H9 (cell line): ENCODE measurements at regions not wholly inside any gene's neighbourhood (a gene's known extent, or its start where the extent isn't known, plus 50 kb on each side); places are given as distances from the start of the nearest gene placed in this dataset.

Experiments
- DNase-seq: peaks from one replicate; pipeline ENCODE4 v3.0.0-alpha.2; 2017
- H2AFZ ChIP-seq: one replicate; pipeline ENCODE4 v1.6.1; 2013; ENCODE audit warnings: mild to moderate bottlenecking, low read length, control low read depth, moderate library complexity
- H2AK5ac ChIP-seq: 2 replicates; pipeline ENCODE4 v1.6.1; 2013; ENCODE audit warnings: low read length, control low read depth, mixed read lengths; ENCODE audit not compliant: insufficient read length
- H2BK120ac ChIP-seq: one replicate; pipeline ENCODE4 v1.6.1; 2013; ENCODE audit warnings: low read depth, mild to moderate bottlenecking, low read length, control low read depth, inconsistent platforms; ENCODE audit not compliant: poor library complexity, severe bottlenecking
- H2BK12ac ChIP-seq: 2 replicates; pipeline ENCODE4 v1.6.1; 2013; ENCODE audit warnings: low read length, control low read depth, mixed read lengths, low read depth; ENCODE audit not compliant: insufficient read length
- H2BK15ac ChIP-seq: 2 replicates; pipeline ENCODE4 v1.6.1; 2013; ENCODE audit warnings: low read depth, low read length, control low read depth
- H2BK20ac ChIP-seq: one replicate; pipeline ENCODE4 v1.6.1; 2013; ENCODE audit warnings: low read depth, mild to moderate bottlenecking, low read length, control low read depth, inconsistent platforms; ENCODE audit not compliant: poor library complexity, severe bottlenecking
- H2BK5ac ChIP-seq: 2 replicates; pipeline ENCODE4 v1.6.1; 2013; ENCODE audit warnings: low read length, control low read depth, mixed read lengths; ENCODE audit not compliant: insufficient read length
- H3K14ac ChIP-seq: 2 replicates; pipeline ENCODE4 v1.6.1; 2013; ENCODE audit warnings: low read length, control low read depth; ENCODE audit not compliant: insufficient read depth
- H3K18ac ChIP-seq: 2 replicates; pipeline ENCODE4 v1.6.1; 2013; ENCODE audit warnings: low read depth, mild to moderate bottlenecking, mixed read lengths, low read length, control low read depth; ENCODE audit not compliant: insufficient read length
- H3K23ac ChIP-seq: 2 replicates; pipeline ENCODE4 v1.6.1; 2013; ENCODE audit warnings: low read length, control low read depth, mixed read lengths, low read depth; ENCODE audit not compliant: insufficient read length
- H3K23me2 ChIP-seq: 2 replicates; pipeline ENCODE4 v1.6.1; 2013; ENCODE audit warnings: low read depth, mild to moderate bottlenecking, mixed read lengths, low read length, control low read depth; ENCODE audit not compliant: insufficient read length, poor library complexity, severe bottlenecking
- H3K27ac ChIP-seq: 2 replicates; pipeline ENCODE4 v1.5.1; 2013; ENCODE audit warnings: low read length, control low read depth, mixed read lengths, low read depth; ENCODE audit not compliant: insufficient read length
- H3K27me3 ChIP-seq: 2 replicates; pipeline ENCODE4 v1.6.1; 2013; ENCODE audit warnings: low read length, control low read depth, inconsistent platforms; ENCODE audit not compliant: insufficient read depth
- H3K4ac ChIP-seq: 2 replicates; pipeline ENCODE4 v1.6.1; 2013; ENCODE audit warnings: low read depth, mild to moderate bottlenecking, control low read depth, inconsistent platforms, low read length, moderate library complexity
- H3K4me1 ChIP-seq: 2 replicates; pipeline ENCODE4 v1.6.1; 2013; ENCODE audit warnings: low read length, control low read depth, inconsistent platforms; ENCODE audit not compliant: insufficient read depth
- H3K4me2 ChIP-seq: 2 replicates; pipeline ENCODE4 v1.6.1; 2013; ENCODE audit warnings: low read length, control low read depth, mixed read lengths; ENCODE audit not compliant: insufficient read length, insufficient read depth
- H3K56ac ChIP-seq: 2 replicates; pipeline ENCODE4 v1.6.1; 2013; ENCODE audit warnings: low read depth, mild to moderate bottlenecking, mixed read lengths, low read length, control low read depth; ENCODE audit not compliant: insufficient read length
- H3K79me1 ChIP-seq: 2 replicates; pipeline ENCODE4 v1.6.1; 2013; ENCODE audit warnings: low read depth, mild to moderate bottlenecking, moderate library complexity, low read length, control low read depth, inconsistent platforms; ENCODE audit not compliant: insufficient read depth, poor library complexity, severe bottlenecking
- H3K79me2 ChIP-seq: 2 replicates; pipeline ENCODE4 v1.6.1; 2013; ENCODE audit warnings: low read length, control low read depth, inconsistent platforms; ENCODE audit not compliant: insufficient read depth
- H3K9ac ChIP-seq: 2 replicates; pipeline ENCODE4 v1.6.1; 2013; ENCODE audit warnings: low read length, control low read depth, mixed read lengths; ENCODE audit not compliant: insufficient read length; ENCODE audit errors: extremely low read depth
- H3K9me3 ChIP-seq: one replicate; pipeline ENCODE4 v1.6.1; 2013; ENCODE audit warnings: low read depth, low read length, inconsistent platforms; ENCODE audit not compliant: control insufficient read depth
- H3T11ph ChIP-seq: one replicate; pipeline ENCODE4 v1.6.1; 2013; ENCODE audit warnings: mild to moderate bottlenecking, low read length, control low read depth, inconsistent platforms
- H4K20me1 ChIP-seq: one replicate; pipeline ENCODE4 v1.6.1; 2013; ENCODE audit not compliant: control insufficient read depth, insufficient read length, insufficient read depth
- H4K5ac ChIP-seq: 2 replicates; pipeline ENCODE4 v1.6.1; 2013; ENCODE audit warnings: low read depth, mild to moderate bottlenecking, mixed read lengths, low read length, control low read depth; ENCODE audit not compliant: insufficient read length
- H4K8ac ChIP-seq: replicated peaks from 2 replicates; pipeline ENCODE4 v1.6.1; 2013; ENCODE audit warnings: low read length, control low read depth, mixed read lengths, low read depth; ENCODE audit not compliant: insufficient read length
- H4K91ac ChIP-seq: 2 replicates; pipeline ENCODE4 v1.6.1; 2013; ENCODE audit warnings: low read depth, mild to moderate bottlenecking, moderate library complexity, mixed read lengths, low read length, control low read depth; ENCODE audit not compliant: insufficient read length
- H3K27ac Mint-ChIP-seq, 3 experiments: 2 replicates in 2 of 3; 3 replicates in 1 of 3; pipeline ENCODE4 v1.8.0; 2020 to 2021; ENCODE audit warnings: mixed read lengths in 3 of 3, mild to moderate bottlenecking in 1 of 3, moderate library complexity in 1 of 3
- H3K27me3 Mint-ChIP-seq: 2 replicates; pipeline ENCODE4 v1.8.0; 2021; ENCODE audit warnings: low read depth, mild to moderate bottlenecking, moderate library complexity, mixed read lengths
- H3K36me3 Mint-ChIP-seq, 3 experiments: 2 replicates in 2 of 3; 3 replicates in 1 of 3; pipeline ENCODE4 v1.8.0; 2020 to 2021; ENCODE audit warnings: low read depth in 3 of 3, mixed read lengths in 3 of 3; ENCODE audit not compliant: insufficient read depth in 1 of 3
- H3K4me1 Mint-ChIP-seq, 2 experiments: 2 replicates each; pipeline ENCODE4 v1.8.0; 2020; ENCODE audit warnings: mixed read lengths in 2 of 2
- H3K4me3 Mint-ChIP-seq, 2 experiments: 2 replicates in 1 of 2; 3 replicates in 1 of 2; pipeline ENCODE4 v1.8.0; 2020 to 2021; ENCODE audit warnings: mild to moderate bottlenecking in 2 of 2, mixed read lengths in 2 of 2, moderate library complexity in 1 of 2
- H3K9me3 Mint-ChIP-seq, 2 experiments: 2 replicates in 1 of 2; 3 replicates in 1 of 2; pipeline ENCODE4 v1.8.0; 2020; ENCODE audit warnings: mild to moderate bottlenecking in 2 of 2, mixed read lengths in 2 of 2, moderate library complexity in 1 of 2
- CTCF ChIP-seq: fragments of 200-600 bp; sonication (generic); conservative IDR thresholded peaks from 3 replicates; pipeline ENCODE4 v1.8.0; 2021; ENCODE audit warnings: antibody characterized with exemption, mild to moderate bottlenecking
- WGBS: extraction: QIAGEN DNeasy Blood & Tissue Kit; methylation state at CpG from one replicate; pipeline ENCODE4 v1.1.7; 2013; ENCODE audit warnings: missing lambda C conversion rate, low lambda C conversion rate, mixed read lengths; ENCODE audit not compliant: insufficient read length; ENCODE audit errors: extremely low coverage; 5-methylcytosine and 5-hydroxymethylcytosine counted together

- H3K27me3 Mint-ChIP-seq, result no peaks in the 10 kb centered on the region
- H3K4me2 ChIP-seq, result no peak overlapping the region
These were observed 1084.2 kb downstream of the TUSC7 start for GRCh38 chr3:117793622-117794265.

More at GRCh38 chr3:117793622-117794265, 1084.2 kb downstream of the TUSC7 start:
- Mint-ChIP-seq H3K36me3 (no peaks in the 10 kb centered on the region), H3K4me3 (no peak overlapping the region), H3K4me1 (peaks cover 24 to 30% of the 10 kb centered on the region in 2 experiments), H3K27ac (peak overlapping the region in 1 of 3 experiments; percentile 6; a peak in 1 of 7 replicates), H3K9me3 (no peaks in the 10 kb centered on the region)
- H4K91ac ChIP-seq, result no peak overlapping the region
- H3T11ph ChIP-seq, result no peak overlapping the region
- no peak overlapping the region for H3K56ac ChIP-seq
- WGBS, result no CpG with 5 or more reads among the region's 8 CpGs
- no peaks in the 10 kb centered on the region for H4K20me1 ChIP-seq
- no peak overlapping the region for H2BK5ac ChIP-seq
- no peaks in the 10 kb centered on the region for H3K79me2 ChIP-seq
- H3K27ac ChIP-seq, result no peak overlapping the region
- H3K4me1 ChIP-seq, result peaks cover 5% of the 10 kb centered on the region; the same call in 1 of the 2 replicates
- H2AFZ ChIP-seq, result no peak overlapping the region
- H3K4ac ChIP-seq, result no peak overlapping the region
- no peak overlapping the region for H3K23ac ChIP-seq
- H2BK120ac ChIP-seq, result no peak overlapping the region
- TF ChIP-seq CTCF, result no peak
- no peak overlapping the region for H2AK5ac ChIP-seq
- no peak overlapping the region for H2BK15ac ChIP-seq
- no peaks in the 10 kb centered on the region for H3K9me3 ChIP-seq
- H3K9ac ChIP-seq, result no peak overlapping the region
- no peak overlapping the region for H3K18ac ChIP-seq
- no peak overlapping the region for H4K8ac ChIP-seq
- no peaks in the 10 kb centered on the region for H3K27me3 ChIP-seq
- H3K79me1 ChIP-seq, result no peaks in the 10 kb centered on the region
- no peak overlapping the region for H2BK20ac ChIP-seq
- H4K5ac ChIP-seq, result no peak overlapping the region
- H3K23me2 ChIP-seq, result no peaks in the 10 kb centered on the region
- H2BK12ac ChIP-seq, result no peak overlapping the region
- H3K14ac ChIP-seq, result no peak overlapping the region
- DNase-seq, result no peak
